Cardiac muscle cell (in vitro differentiated cells and primary cell): ENCODE measurements at regions not wholly inside any gene's neighbourhood (a gene's known extent, or its start where the extent isn't known, plus 50 kb on each side); places are given as distances from the start of the nearest gene placed in this dataset.
"Not testable (repeated sequence)": the region's sequence is repeated elsewhere in the genome, so short reads cannot be mapped to it uniquely, and the experiment has no call there.

Experiments
- DNase-seq, 2 donors: peaks; one replicate each; pipeline versions ENCODE4 v3.0.0 to v3.0.0-alpha.2; 2010 to 2017; ENCODE audit warnings: low read depth in 1 of 2, low spot score in 1 of 2
- H3K27ac ChIP-seq: fragments of 200-600 bp; sonication (generic); 2 replicates; pipeline ENCODE4 v1.5.1; 2016
- H3K27me3 ChIP-seq: fragments of 200-600 bp; sonication (generic); 2 replicates; pipeline ENCODE4 v1.6.0; 2016; ENCODE audit warnings: control low read depth
- H3K36me3 ChIP-seq: fragments of 200-600 bp; sonication (generic); 2 replicates; pipeline ENCODE4 v1.5.1; 2016; ENCODE audit warnings: control low read depth
- H3K4me1 ChIP-seq: fragments of 200-600 bp; sonication (generic); 2 replicates; pipeline ENCODE4 v1.8.1; 2017; ENCODE audit warnings: low read depth, mild to moderate bottlenecking, mixed run types
- H3K4me3 ChIP-seq: fragments of 200-600 bp; sonication (generic); 2 replicates; pipeline ENCODE4 v1.5.1; 2016; ENCODE audit warnings: mild to moderate bottlenecking
- H3K9me3 ChIP-seq: fragments of 200-600 bp; sonication (generic); 2 replicates; pipeline ENCODE4 v1.5.1; 2017; ENCODE audit warnings: low read depth, mild to moderate bottlenecking, control low read depth
- CTCF ChIP-seq: IDR thresholded peaks from 2 replicates; pipeline ENCODE4 v1.5.1; 2012; ENCODE audit warnings: low read depth, mild to moderate bottlenecking, low read length

- Histone ChIP-seq H3K9me3 (no peaks in the 10 kb centered on the region), H3K4me1 (no peaks in the 10 kb centered on the region), H3K27me3 (no peaks in the 10 kb centered on the region), H3K36me3 (no peaks in the 10 kb centered on the region), H3K27ac (no peak overlapping the region), H3K4me3 (no peak overlapping the region)
- no peak for TF ChIP-seq CTCF
- no peak for DNase-seq
Measured at GRCh38 chr9:104322596-104322995, 181.5 kb upstream of the OR13F1 start.

- not testable (repeated sequence) for H3K4me1 ChIP-seq, H3K36me3 ChIP-seq, H3K27ac ChIP-seq, H3K4me3 ChIP-seq, H3K27me3 ChIP-seq, H3K9me3 ChIP-seq, DNase-seq
Measured at GRCh38 chr9:104323967-104324694, 179.9 kb upstream of the OR13F1 start.

- Histone ChIP-seq H3K36me3 (no peaks in the 10 kb centered on the region), H3K27me3 (no peaks in the 10 kb centered on the region), H3K9me3 (no peaks in the 10 kb centered on the region), H3K4me1 (no peaks in the 10 kb centered on the region), H3K4me3 (no peak overlapping the region), H3K27ac (no peak overlapping the region)
- no peak for TF ChIP-seq CTCF
- DNase-seq = no peak
Measured at GRCh38 chr9:104326912-104327311, 177.2 kb upstream of the OR13F1 start.

- TF ChIP-seq CTCF = no peak
- H3K4me1 ChIP-seq = no peaks in the 10 kb centered on the region
- H3K27me3 ChIP-seq = no peaks in the 10 kb centered on the region
- H3K27ac ChIP-seq = no peak overlapping the region
- H3K9me3 ChIP-seq = no peaks in the 10 kb centered on the region
- no peak overlapping the region for H3K4me3 ChIP-seq
- no peaks in the 10 kb centered on the region for H3K36me3 ChIP-seq
- DNase-seq = no peak
Measured at GRCh38 chr9:104329245-104329644, 174.8 kb upstream of the OR13F1 start.

- Histone ChIP-seq H3K27ac (no peak overlapping the region), H3K36me3 (no peaks in the 10 kb centered on the region), H3K4me3 (no peak overlapping the region), H3K9me3 (no peaks in the 10 kb centered on the region), H3K4me1 (no peaks in the 10 kb centered on the region), H3K27me3 (no peaks in the 10 kb centered on the region)
- TF ChIP-seq CTCF = no peak
- DNase-seq = no peak
Measured at GRCh38 chr9:104330841-104331240, 173.2 kb upstream of the OR13F1 start.

- H3K27me3 ChIP-seq = no peaks in the 10 kb centered on the region
- TF ChIP-seq CTCF = no peak
- H3K9me3 ChIP-seq = no peaks in the 10 kb centered on the region
- no peaks in the 10 kb centered on the region for H3K36me3 ChIP-seq
- no peaks in the 10 kb centered on the region for H3K4me1 ChIP-seq
- DNase-seq = no peak
- no peak overlapping the region for H3K27ac ChIP-seq
- H3K4me3 ChIP-seq = no peak overlapping the region
Measured at GRCh38 chr9:104334549-104334948, 169.5 kb upstream of the OR13F1 start.
